ENCODE measurements at regions not wholly inside any gene's neighbourhood (a gene's known extent, or its start where the extent isn't known, plus 50 kb on each side); places are given as distances from the start of the nearest gene placed in this dataset.
A peak's percentile ranks its signal among the peaks of the same experiment; 100 is the strongest.
"Not testable (repeated sequence)": the region's sequence is repeated elsewhere in the genome, so short reads cannot be mapped to it uniquely, and the experiment has no call there.

- DNase-seq (ENCODE audit: insufficient read length): no peak
- TF ChIP-seq POLR2A (IDR thresholded peaks at IDR 0.05; ENCODE audit: low read depth, low read length): no peak
- TF ChIP-seq TAF1 (IDR thresholded peaks at IDR 0.05; ENCODE audit: borderline replicate concordance, low read depth, low read length): no peak
- TF ChIP-seq POLR2AphosphoS5 (IDR thresholded peaks at IDR 0.05; ENCODE audit: low read depth, low read length): no peak
- FAIRE-seq: peak; percentile 24
Observed at GRCh38 chr5:124906339-124907097, 160.1 kb upstream of the ZNF608 start.

- TF ChIP-seq TAF1 (IDR thresholded peaks at IDR 0.05; ENCODE audit: borderline replicate concordance, low read depth, low read length) (no peak), POLR2A (IDR thresholded peaks at IDR 0.05; ENCODE audit: low read depth, low read length) (no peak), POLR2AphosphoS5 (IDR thresholded peaks at IDR 0.05; ENCODE audit: low read depth, low read length) (no peak)
- DNase-seq (ENCODE audit: insufficient read length) (no peak), FAIRE-seq (no peak)
Observed at GRCh38 chr5:124907098-124907644, 160.7 kb upstream of the ZNF608 start.

- TF ChIP-seq POLR2A (IDR thresholded peaks at IDR 0.05; ENCODE audit: low read depth, low read length): no peak
- TF ChIP-seq TAF1 (IDR thresholded peaks at IDR 0.05; ENCODE audit: borderline replicate concordance, low read depth, low read length): no peak
- TF ChIP-seq POLR2AphosphoS5 (IDR thresholded peaks at IDR 0.05; ENCODE audit: low read depth, low read length): no peak
- DNase-seq (ENCODE audit: insufficient read length) (no peak), FAIRE-seq (peak; percentile 86)
Observed at GRCh38 chr5:124908581-124909451, 162.4 kb upstream of the ZNF608 start.

- TF ChIP-seq TAF1 (IDR thresholded peaks at IDR 0.05; ENCODE audit: borderline replicate concordance, low read depth, low read length) (no peak), POLR2AphosphoS5 (IDR thresholded peaks at IDR 0.05; ENCODE audit: low read depth, low read length) (no peak), POLR2A (IDR thresholded peaks at IDR 0.05; ENCODE audit: low read depth, low read length) (no peak)
- FAIRE-seq (peak; percentile 64), DNase-seq (ENCODE audit: insufficient read length) (no peak)
Observed at GRCh38 chr5:124909734-124910133, 163.3 kb upstream of the ZNF608 start.

GRCh38 chr5:124910354-124911016 is 164.0 kb upstream of the ZNF608 start:
- no peak for DNase-seq (ENCODE audit: insufficient read length)
- peak; percentile 65 for FAIRE-seq
- no peak for TF ChIP-seq TAF1 (IDR thresholded peaks at IDR 0.05; ENCODE audit: borderline replicate concordance, low read depth, low read length)
- no peak for TF ChIP-seq POLR2A (IDR thresholded peaks at IDR 0.05; ENCODE audit: low read depth, low read length)
- TF ChIP-seq POLR2AphosphoS5 (IDR thresholded peaks at IDR 0.05; ENCODE audit: low read depth, low read length): no peak

- TF ChIP-seq POLR2A (IDR thresholded peaks at IDR 0.05; ENCODE audit: low read depth, low read length) (no peak), POLR2AphosphoS5 (IDR thresholded peaks at IDR 0.05; ENCODE audit: low read depth, low read length) (no peak), TAF1 (IDR thresholded peaks at IDR 0.05; ENCODE audit: borderline replicate concordance, low read depth, low read length) (no peak)
- FAIRE-seq (no peak), DNase-seq (ENCODE audit: insufficient read length) (no peak)
Observed at GRCh38 chr5:124912638-124913328, 166.3 kb upstream of the ZNF608 start.

GRCh38 chr5:124913329-124913653 is 166.9 kb upstream of the ZNF608 start:
- TF ChIP-seq TAF1 (IDR thresholded peaks at IDR 0.05; ENCODE audit: borderline replicate concordance, low read depth, low read length) (no peak), POLR2AphosphoS5 (IDR thresholded peaks at IDR 0.05; ENCODE audit: low read depth, low read length) (no peak), POLR2A (IDR thresholded peaks at IDR 0.05; ENCODE audit: low read depth, low read length) (no peak)
- FAIRE-seq: no peak

GRCh38 chr5:124916313-124916712 is 169.9 kb upstream of the ZNF608 start:
- FAIRE-seq; DNase-seq (ENCODE audit: insufficient read length): not testable (repeated sequence)

More at GRCh38 chr5:124913329-124913653, 166.9 kb upstream of the ZNF608 start:
- DNase-seq (ENCODE audit: insufficient read length): no peak

GRCh38 chr5:124918618-124919017 is 172.2 kb upstream of the ZNF608 start:
- no peak for TF ChIP-seq POLR2A (IDR thresholded peaks at IDR 0.05; ENCODE audit: low read depth, low read length)
- TF ChIP-seq TAF1 (IDR thresholded peaks at IDR 0.05; ENCODE audit: borderline replicate concordance, low read depth, low read length): no peak
- no peak for TF ChIP-seq POLR2AphosphoS5 (IDR thresholded peaks at IDR 0.05; ENCODE audit: low read depth, low read length)
- FAIRE-seq: no peak
- DNase-seq (ENCODE audit: insufficient read length): no peak

GRCh38 chr5:124919076-124919475 is 172.6 kb upstream of the ZNF608 start:
- DNase-seq (ENCODE audit: insufficient read length): no peak
- TF ChIP-seq POLR2AphosphoS5 (IDR thresholded peaks at IDR 0.05; ENCODE audit: low read depth, low read length) (no peak), TAF1 (IDR thresholded peaks at IDR 0.05; ENCODE audit: borderline replicate concordance, low read depth, low read length) (no peak), POLR2A (IDR thresholded peaks at IDR 0.05; ENCODE audit: low read depth, low read length) (no peak)
- FAIRE-seq: no peak

Data from GM12892 (cell line).